SK-N-MC (cell line): ENCODE measurements at regions not wholly inside any gene's neighbourhood (a gene's known extent, or its start where the extent isn't known, plus 50 kb on each side); places are given as distances from the start of the nearest gene placed in this dataset.
"Not testable (repeated sequence)": the region's sequence is repeated elsewhere in the genome, so short reads cannot be mapped to it uniquely, and the experiment has no call there.

Source experiments
- DNase-seq: peaks from one replicate; pipeline ENCODE4 v3.0.0-alpha.2; 2011; ENCODE audit warnings: low read depth, low spot score
- H3K27ac ChIP-seq: fragments of 200-600 bp; sonication (generic); 2 replicates; pipeline ENCODE4 v1.5.1; 2016; ENCODE audit warnings: mixed run types
- H3K36me3 ChIP-seq: fragments of 200-600 bp; sonication (generic); 2 replicates; pipeline ENCODE4 v1.6.1; 2017; ENCODE audit warnings: antibody characterized with exemption, low read length, mixed read lengths; ENCODE audit not compliant: insufficient read depth
- H3K4me3 ChIP-seq: fragments of 200-600 bp; sonication (generic); 2 replicates; pipeline ENCODE4 v1.5.1; 2016
- H3K9ac ChIP-seq: fragments of 200-600 bp; sonication (generic); 2 replicates; pipeline ENCODE4 v1.8.0; 2017; ENCODE audit warnings: mixed run types, mixed read lengths; ENCODE audit not compliant: insufficient read length
- H3K9me3 ChIP-seq: fragments of 200-600 bp; sonication (generic); 2 replicates; pipeline ENCODE4 v1.6.1; 2017; ENCODE audit warnings: low read depth, mild to moderate bottlenecking, antibody characterized with exemption, low read length, moderate library complexity, mixed read lengths
- EZH2 ChIP-seq: fragments of 200-600 bp; sonication (generic); IDR thresholded peaks from one replicate; pipeline ENCODE4 v1.6.1; 2017; ENCODE audit warnings: antibody characterized with exemption
- FOXP2 ChIP-seq: optimal IDR thresholded peaks from 2 replicates; pipeline ENCODE3; 2011; ENCODE audit warnings: mild to moderate bottlenecking, moderate library complexity; ENCODE audit not compliant: insufficient read depth; ENCODE audit errors: extremely low read length, control extremely low read depth
- POLR2AphosphoS5 ChIP-seq: IDR thresholded peaks from 2 replicates; pipeline ENCODE4 v1.6.1; 2012; ENCODE audit warnings: mild to moderate bottlenecking, low read depth, low read length, borderline replicate concordance

GRCh38 chr11:82034527-82034926 lies 699.1 kb downstream of the FAM181B start:
- 0 out of 2 replicates have a peak overlapping the region, but pooled peaks have one; percentile 21 for H3K27ac ChIP-seq
- H3K9ac ChIP-seq: no peak overlapping the region

GRCh38 chr11:82027335-82027734 lies 706.3 kb downstream of the FAM181B start:
- not testable (repeated sequence) for DNase-seq, H3K36me3 ChIP-seq, H3K9ac ChIP-seq, H3K4me3 ChIP-seq, H3K9me3 ChIP-seq, H3K27ac ChIP-seq

More at GRCh38 chr11:82034527-82034926, 699.1 kb downstream of the FAM181B start:
- no peaks in the 10 kb centered on the region for H3K9me3 ChIP-seq
- H3K4me3 ChIP-seq: no peak overlapping the region
- no peak for TF ChIP-seq FOXP2
- no peak for TF ChIP-seq EZH2
- no peak for TF ChIP-seq POLR2AphosphoS5
- no peak for DNase-seq
- H3K36me3 ChIP-seq: no peaks in the 10 kb centered on the region

- Histone ChIP-seq H3K36me3 (no peaks in the 10 kb centered on the region), H3K9me3 (no peaks in the 10 kb centered on the region), H3K9ac (no peak overlapping the region), H3K4me3 (no peak overlapping the region), H3K27ac (no peak overlapping the region)
- no peak for TF ChIP-seq EZH2
- TF ChIP-seq FOXP2: no peak
- DNase-seq: no peak
Observed at GRCh38 chr11:82024760-82025159, 708.9 kb downstream of the FAM181B start.

- Histone ChIP-seq H3K9me3 (no peaks in the 10 kb centered on the region), H3K9ac (no peak overlapping the region), H3K36me3 (no peaks in the 10 kb centered on the region), H3K4me3 (no peak overlapping the region), H3K27ac (no peak overlapping the region)
- DNase-seq: no peak
- no peak for TF ChIP-seq POLR2AphosphoS5
- TF ChIP-seq EZH2: no peak
- TF ChIP-seq FOXP2: no peak
Observed at GRCh38 chr11:82012276-82012675, 721.4 kb downstream of the FAM181B start.

GRCh38 chr11:82009133-82009532 lies 724.5 kb downstream of the FAM181B start:
- H3K4me3 ChIP-seq: no peak overlapping the region
- H3K9ac ChIP-seq: no peak overlapping the region
- H3K36me3 ChIP-seq: no peaks in the 10 kb centered on the region
- no peaks in the 10 kb centered on the region for H3K9me3 ChIP-seq
- H3K27ac ChIP-seq: no peak overlapping the region
- TF ChIP-seq FOXP2 (no peak), POLR2AphosphoS5 (no peak), EZH2 (no peak)
- no peak for DNase-seq

GRCh38 chr11:82007521-82007920 lies 726.1 kb downstream of the FAM181B start:
- H3K36me3 ChIP-seq: no peaks in the 10 kb centered on the region
- no peak overlapping the region for H3K4me3 ChIP-seq
- TF ChIP-seq FOXP2 (no peak), EZH2 (no peak), POLR2AphosphoS5 (no peak)
- no peak overlapping the region for H3K27ac ChIP-seq
- no peaks in the 10 kb centered on the region for H3K9me3 ChIP-seq
- no peak overlapping the region for H3K9ac ChIP-seq
- DNase-seq: no peak

GRCh38 chr11:82004537-82005213 lies 729.0 kb downstream of the FAM181B start:
- Histone ChIP-seq H3K9me3 (no peaks in the 10 kb centered on the region), H3K27ac (peak overlapping the region; percentile 83), H3K4me3 (peak overlapping the region; percentile 43), H3K9ac (no peak overlapping the region), H3K36me3 (no peaks in the 10 kb centered on the region)
- no peak for DNase-seq
- TF ChIP-seq FOXP2: no peak
- TF ChIP-seq POLR2AphosphoS5: no peak
- no peak for TF ChIP-seq EZH2

GRCh38 chr11:82003671-82004515 lies 729.8 kb downstream of the FAM181B start:
- no peaks in the 10 kb centered on the region for H3K36me3 ChIP-seq
- peak overlapping the region; percentile 43 for H3K4me3 ChIP-seq
- peak overlapping the region; percentile 83 for H3K27ac ChIP-seq
- no peaks in the 10 kb centered on the region for H3K9me3 ChIP-seq
- no peak overlapping the region for H3K9ac ChIP-seq
- no peak for DNase-seq
- TF ChIP-seq POLR2AphosphoS5: no peak
- TF ChIP-seq FOXP2: peak; percentile 72
- no peak for TF ChIP-seq EZH2

- Histone ChIP-seq H3K4me3 (no peak overlapping the region), H3K27ac (no peak overlapping the region), H3K9me3 (no peaks in the 10 kb centered on the region), H3K9ac (no peak overlapping the region), H3K36me3 (no peaks in the 10 kb centered on the region)
- DNase-seq: no peak
- TF ChIP-seq POLR2AphosphoS5: no peak
- TF ChIP-seq FOXP2: no peak
- TF ChIP-seq EZH2: no peak
Observed at GRCh38 chr11:82003024-82003423, 730.6 kb downstream of the FAM181B start.
